CD14-positive monocyte (primary cell): ENCODE measurements at regions not wholly inside any gene's neighbourhood (a gene's known extent, or its start where the extent isn't known, plus 50 kb on each side); places are given as distances from the start of the nearest gene placed in this dataset.

ENCODE experiments used
- DNase-seq, 3 donors: peaks; one replicate each; pipeline ENCODE4 v3.0.0-alpha.2; 2011 to 2022
- H2AFZ ChIP-seq: 2 replicates; pipeline ENCODE4 v1.6.0; 2012; ENCODE audit warnings: mild to moderate bottlenecking, low read depth, low read length, inconsistent platforms; ENCODE audit not compliant: insufficient read depth, poor library complexity, severe bottlenecking
- H3K27ac ChIP-seq, 2 donors: 1 replicate in 1 of 2; 2 replicates in 1 of 2; pipeline ENCODE4 v1.5.1; 2012 to 2013; ENCODE audit warnings: low read length in 2 of 2, control low read depth in 1 of 2, inconsistent platforms in 1 of 2, low read depth in 1 of 2, mild to moderate bottlenecking in 1 of 2
- H3K27me3 ChIP-seq, 2 donors: one replicate each; pipeline versions ENCODE4 v1.6.0 to v1.6.1; 2011 to 2013; ENCODE audit warnings: low read length in 2 of 2; ENCODE audit not compliant: control insufficient read depth in 2 of 2, insufficient read depth in 2 of 2
- H3K36me3 ChIP-seq, 2 donors: replicated peaks in 1 of 2; 1 replicate in 1 of 2; 2 replicates in 1 of 2; pipeline versions ENCODE4 v1.5.1 to v1.6.1; 2012 to 2013; ENCODE audit warnings: low read length in 2 of 2, control low read depth in 1 of 2, inconsistent platforms in 1 of 2, mild to moderate bottlenecking in 1 of 2; ENCODE audit not compliant: insufficient read depth in 2 of 2, control insufficient read depth in 1 of 2
- H3K4me1 ChIP-seq, 2 donors: 1 replicate in 1 of 2; 2 replicates in 1 of 2; pipeline versions ENCODE4 v1.5.1 to v1.6.1; 2012 to 2013; ENCODE audit warnings: low read length in 2 of 2, control low read depth in 1 of 2, inconsistent platforms in 1 of 2, mild to moderate bottlenecking in 1 of 2, moderate library complexity in 1 of 2; ENCODE audit not compliant: insufficient read depth in 2 of 2, control insufficient read depth in 1 of 2
- H3K4me2 ChIP-seq: replicated peaks from 2 replicates; pipeline ENCODE3; 2012; ENCODE audit warnings: low read length, moderate library complexity, mild to moderate bottlenecking; ENCODE audit not compliant: poor library complexity, severe bottlenecking; ENCODE audit errors: extremely low read depth
- H3K4me3 ChIP-seq, 3 experiments: fragments of 200-600 bp in 1 of 3; sonication (generic) in 1 of 3; replicated peaks in 1 of 3; 1 replicate in 2 of 3; 2 replicates in 1 of 3; pipeline ENCODE4 v1.5.1; 2011 to 2013; ENCODE audit warnings: low read length in 3 of 3, mild to moderate bottlenecking in 3 of 3, control low read depth in 2 of 3, low read depth in 2 of 3, inconsistent platforms in 1 of 3, moderate library complexity in 1 of 3
- H3K79me2 ChIP-seq: 2 replicates; pipeline ENCODE4 v1.6.0; 2012; ENCODE audit warnings: mild to moderate bottlenecking, control low read depth, inconsistent platforms, low read length, moderate library complexity; ENCODE audit not compliant: insufficient read depth
- H3K9ac ChIP-seq: 2 replicates; pipeline ENCODE4 v1.6.0; 2017; ENCODE audit warnings: low read length, mild to moderate bottlenecking; ENCODE audit not compliant: insufficient read depth, poor library complexity, severe bottlenecking
- H3K9me3 ChIP-seq, 2 donors: replicated peaks in 1 of 2; 1 replicate in 1 of 2; 2 replicates in 1 of 2; pipeline versions ENCODE4 v1.5.1 to v1.6.1; 2012 to 2013; ENCODE audit warnings: low read length in 2 of 2, control low read depth in 1 of 2; ENCODE audit not compliant: control insufficient read depth in 1 of 2, insufficient read depth in 1 of 2
- H4K20me1 ChIP-seq: 2 replicates; pipeline ENCODE4 v1.6.0; 2012; ENCODE audit warnings: mild to moderate bottlenecking, low read length, control low read depth, moderate library complexity; ENCODE audit not compliant: insufficient read depth
- H3K27ac Mint-ChIP-seq, 7 donors: one replicate each; pipeline ENCODE4 v1.8.0; 2020; ENCODE audit warnings: mild to moderate bottlenecking in 7 of 7, mixed read lengths in 7 of 7, moderate library complexity in 6 of 7, inconsistent platforms in 2 of 7
- H3K27me3 Mint-ChIP-seq, 3 donors: one replicate each; pipeline ENCODE4 v1.8.0; 2021 to 2022; ENCODE audit warnings: low read depth in 3 of 3, mild to moderate bottlenecking in 3 of 3, mixed read lengths in 3 of 3, moderate library complexity in 3 of 3, inconsistent platforms in 1 of 3
- H3K36me3 Mint-ChIP-seq, 2 donors: one replicate each; pipeline ENCODE4 v1.8.0; 2020; ENCODE audit warnings: mixed read lengths in 2 of 2, inconsistent platforms in 1 of 2, mild to moderate bottlenecking in 1 of 2
- H3K4me1 Mint-ChIP-seq: one replicate; pipeline ENCODE4 v1.8.0; 2020; ENCODE audit warnings: mild to moderate bottlenecking, mixed read lengths
- H3K4me3 Mint-ChIP-seq, 2 donors: one replicate each; pipeline ENCODE4 v1.8.0; 2020; ENCODE audit warnings: mild to moderate bottlenecking in 2 of 2, mixed read lengths in 2 of 2, moderate library complexity in 1 of 2
- H3K9me3 Mint-ChIP-seq, 7 donors: one replicate each; pipeline ENCODE4 v1.8.0; 2020 to 2022; ENCODE audit warnings: mixed read lengths in 7 of 7, mild to moderate bottlenecking in 6 of 7, moderate library complexity in 6 of 7, inconsistent platforms in 2 of 7
- CTCF ChIP-seq: fragments of 200-600 bp; IDR thresholded peaks from one replicate; pipeline ENCODE4 v1.8.0; 2022; ENCODE audit warnings: antibody characterized with exemption, mild to moderate bottlenecking
- intact Hi-C, 2 donors: fragments of 100-400 bp; cut with micrococcal nuclease; formaldehyde crosslinking; loops; one replicate each; pipeline versions ENCODE4 v1.15.0 to v1.15.1; 2023

GRCh38 chr10:108378779-108379178 is 1214.3 kb upstream of the SORCS1 start:
- no peak for DNase-seq
- Mint-ChIP-seq H3K36me3 (no peaks in the 10 kb centered on the region), H3K27ac (no peak overlapping the region), H3K9me3 (peaks cover 0 to 8% (median 2%) of the 10 kb centered on the region in 7 donors), H3K4me1 (no peaks in the 10 kb centered on the region), H3K27me3 (peaks cover 0 to 2% (median 0%) of the 10 kb centered on the region in 3 donors), H3K4me3 (no peak overlapping the region)
- Histone ChIP-seq H3K9me3 (no peaks in the 10 kb centered on the region), H3K4me2 (no peak overlapping the region), H3K36me3 (no peaks in the 10 kb centered on the region), H3K9ac (no peak overlapping the region), H3K27me3 (no peaks in the 10 kb centered on the region), H3K79me2 (no peaks in the 10 kb centered on the region), H4K20me1 (no peaks in the 10 kb centered on the region), H3K4me1 (no peaks in the 10 kb centered on the region), H3K4me3 (no peak overlapping the region), H3K27ac (no peak overlapping the region), H2AFZ (no peak overlapping the region)
- no peak for TF ChIP-seq CTCF
- intact Hi-C loops, result no loop called here

- no peak overlapping the region for H2AFZ ChIP-seq
- Mint-ChIP-seq H3K27ac (no peak overlapping the region), H3K36me3 (no peaks in the 10 kb centered on the region), H3K4me3 (no peak overlapping the region), H3K27me3 (peaks cover 0 to 2% (median 0%) of the 10 kb centered on the region in 3 donors), H3K4me1 (no peaks in the 10 kb centered on the region), H3K9me3 (peaks cover 0 to 13% (median 4%) of the 10 kb centered on the region in 7 donors)
- H3K27me3 ChIP-seq, result no peaks in the 10 kb centered on the region
- H3K4me1 ChIP-seq, result no peaks in the 10 kb centered on the region
- intact Hi-C loops, result no loop called here
- H3K4me3 ChIP-seq, result no peak overlapping the region
- no peak overlapping the region for H3K9ac ChIP-seq
- H3K9me3 ChIP-seq, result no peaks in the 10 kb centered on the region
- no peak overlapping the region for H3K27ac ChIP-seq
- H3K79me2 ChIP-seq, result no peaks in the 10 kb centered on the region
- no peak for DNase-seq
- H3K4me2 ChIP-seq, result no peak overlapping the region
- no peaks in the 10 kb centered on the region for H4K20me1 ChIP-seq
- TF ChIP-seq CTCF, result no peak
- H3K36me3 ChIP-seq, result no peaks in the 10 kb centered on the region
Observed at GRCh38 chr10:108375691-108376090, 1211.2 kb upstream of the SORCS1 start.
